AG04449 (cell line): ENCODE measurements at regions not wholly inside any gene's neighbourhood (a gene's known extent, or its start where the extent isn't known, plus 50 kb on each side); places are given as distances from the start of the nearest gene placed in this dataset.
"Not testable (repeated sequence)": the region's sequence is repeated elsewhere in the genome, so short reads cannot be mapped to it uniquely, and the experiment has no call there.

ENCODE experiments used
- CTCF ChIA-PET: fragments of 350-600 bp; formaldehyde crosslinking; extraction: SDS; loops from one replicate; lab custom pipeline; 2021; ENCODE audit warnings: antibody characterized with exemption; lab: Yijun Ruan, JAX
- POLR2A ChIA-PET: fragments of 400-600, 350-600 bp; formaldehyde crosslinking; extraction: SDS; loops from one replicate; lab custom pipeline; 2020; ENCODE audit warnings: antibody characterized with exemption, inconsistent platforms; lab: Yijun Ruan, JAX
- DNase-seq: peaks from one replicate; pipeline ENCODE4 v3.0.0-alpha.2; 2010; ENCODE audit warnings: low read depth, low spot score
- H3K4me3 ChIP-seq: 2 replicates; pipeline ENCODE4 v1.5.1; 2011; ENCODE audit warnings: low read depth, mild to moderate bottlenecking, control low read depth, low read length
- CTCF ChIP-seq: IDR thresholded peaks from one replicate; pipeline ENCODE4 v1.5.1; 2011; ENCODE audit warnings: mild to moderate bottlenecking, moderate library complexity, low read length, control low read depth, inconsistent platforms; ENCODE audit not compliant: insufficient read depth; ENCODE audit errors: missing control alignments

DNA sequence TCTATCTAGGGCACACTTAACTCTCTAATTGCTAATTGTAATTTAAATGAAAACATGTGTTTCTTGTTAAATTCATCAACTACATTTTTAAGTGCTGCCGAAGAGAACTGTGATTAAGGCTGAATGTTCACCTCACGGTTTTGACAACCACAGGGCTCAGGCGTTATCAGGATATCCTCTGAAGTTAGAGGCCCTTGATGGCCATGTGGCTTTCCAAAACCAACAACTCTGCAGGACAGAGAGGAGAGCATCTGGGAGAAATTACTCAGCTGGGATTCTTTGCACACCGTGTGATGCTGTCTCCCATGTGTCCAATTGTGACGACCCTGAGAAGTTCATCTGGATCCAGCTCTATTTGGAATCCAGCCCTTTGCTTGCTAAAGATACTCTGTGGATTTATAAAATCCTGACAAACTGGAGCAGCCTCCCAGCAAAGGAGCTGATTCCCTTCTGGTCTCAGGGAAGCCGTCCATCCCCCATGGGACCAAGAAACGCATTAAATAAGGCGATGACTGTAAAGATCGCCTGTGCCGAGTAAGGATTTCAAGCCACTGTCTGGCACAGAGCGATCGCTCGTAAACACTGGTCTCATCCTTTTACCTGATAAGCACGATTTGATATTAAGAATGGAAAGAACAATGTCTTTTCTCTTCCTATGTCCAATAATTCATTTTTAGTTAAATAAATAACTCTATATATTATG lies 401.1 kb downstream of the CD83 start:
- no peak for DNase-seq
- ChIA-PET POLR2A (no interaction called here), CTCF (no interaction called here)
- TF ChIP-seq CTCF: no peak
- H3K4me3 ChIP-seq: no peak overlapping the region

DNA sequence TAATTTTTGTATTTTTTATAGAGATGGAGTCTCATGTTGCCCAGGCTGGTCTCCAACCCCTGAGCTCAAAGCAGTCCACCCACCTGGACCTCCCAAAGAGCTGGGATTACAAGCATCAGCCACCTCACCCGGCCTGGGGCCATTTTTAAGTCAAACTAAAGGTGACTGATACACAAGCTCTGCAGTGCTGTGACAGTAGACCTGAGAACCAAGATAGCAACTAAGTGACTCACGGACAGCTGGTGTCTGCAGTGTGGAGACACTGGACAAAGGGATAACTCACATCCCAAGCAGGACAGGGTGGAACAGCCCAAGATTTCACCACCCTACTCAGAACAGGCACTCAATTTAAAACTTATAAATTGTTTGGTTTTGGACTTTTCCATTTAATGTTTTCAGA lies 402.5 kb downstream of the CD83 start:
- CTCF ChIA-PET: no interaction called here
- H3K4me3 ChIP-seq: no peak overlapping the region
- POLR2A ChIA-PET: no interaction called here
- DNase-seq: no peak
- no peak for TF ChIP-seq CTCF

DNA sequence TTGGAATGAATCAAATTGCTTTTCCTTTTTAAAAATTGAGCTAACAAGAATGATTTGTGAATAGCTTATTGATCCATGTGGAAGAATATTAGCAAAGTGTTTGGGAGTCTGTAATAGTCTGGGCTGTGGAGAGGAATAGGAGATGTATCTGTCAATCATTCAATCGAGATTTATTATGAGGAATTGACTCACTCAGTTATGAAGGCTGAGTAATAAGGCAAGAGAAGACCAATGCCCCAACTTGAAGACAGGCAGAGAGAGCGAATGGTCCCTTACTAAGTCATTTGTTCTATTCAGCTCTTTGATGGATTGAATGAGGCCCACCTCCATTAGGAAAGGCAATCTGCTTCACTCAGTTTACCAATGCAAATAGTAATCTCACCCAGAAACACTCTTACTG lies 403.0 kb downstream of the CD83 start:
- ChIA-PET CTCF (no interaction called here), POLR2A (no interaction called here)
- no peak for DNase-seq
- no peak for TF ChIP-seq CTCF
- no peak overlapping the region for H3K4me3 ChIP-seq

DNA sequence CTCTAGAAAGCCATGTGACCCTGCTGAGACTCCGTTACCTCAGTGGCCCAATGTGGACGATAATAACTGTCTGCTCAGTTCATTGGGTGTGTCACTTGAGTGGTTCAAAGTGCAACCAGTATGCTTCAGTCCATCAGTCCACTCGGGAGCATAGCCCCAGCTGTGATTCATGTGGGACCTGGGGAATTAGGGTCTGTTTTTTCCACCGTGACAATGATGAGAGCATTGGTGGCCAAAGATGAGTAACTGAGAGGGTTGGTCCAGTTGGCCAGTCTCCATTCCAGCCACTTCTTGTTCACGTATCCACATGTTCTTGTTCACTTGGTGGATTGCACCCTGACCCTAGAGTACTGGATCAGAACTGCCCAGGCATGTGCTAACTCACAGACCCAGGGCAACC lies 403.6 kb downstream of the CD83 start:
- ChIA-PET CTCF (no interaction called here), POLR2A (no interaction called here)
- no peak for DNase-seq
- no peak for TF ChIP-seq CTCF
- H3K4me3 ChIP-seq: no peak overlapping the region

- DNase-seq: not testable (repeated sequence)
Measured at GRCh38 chr6:14521861-14522260, 404.3 kb downstream of the CD83 start.

GRCh38 chr6:14524319-14524718 lies 406.7 kb downstream of the CD83 start:
- H3K4me3 ChIP-seq: no peak overlapping the region
- POLR2A ChIA-PET: no interaction called here
- CTCF ChIA-PET: no interaction called here
- peak; percentile 28 for DNase-seq
- TF ChIP-seq CTCF: no peak

More at GRCh38 chr6:14521861-14522260, 404.3 kb downstream of the CD83 start:
- H3K4me3 ChIP-seq, CTCF ChIA-PET, POLR2A ChIA-PET: not testable (repeated sequence)

DNA sequence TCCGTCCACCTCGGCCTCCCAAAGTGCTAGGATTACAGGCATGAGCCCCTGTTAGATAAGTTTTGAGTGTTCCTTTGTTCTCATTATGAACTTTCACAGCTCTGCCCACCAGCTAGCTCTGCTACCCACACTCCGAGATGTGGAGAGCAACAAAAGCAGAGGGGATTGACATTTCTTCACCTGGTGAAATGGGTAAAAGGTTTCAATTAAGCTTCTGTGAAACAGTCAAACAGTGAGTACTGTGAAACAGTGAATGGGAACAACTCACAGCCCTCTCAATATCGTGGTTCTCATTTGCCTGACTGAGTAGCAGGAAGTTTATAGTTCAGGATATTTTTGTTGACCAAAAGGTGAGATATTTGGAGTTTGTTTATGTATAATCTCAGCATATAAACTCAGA lies 412.8 kb downstream of the CD83 start:
- TF ChIP-seq CTCF: no peak
- H3K4me3 ChIP-seq: no peak overlapping the region
- ChIA-PET POLR2A (no interaction called here), CTCF (no interaction called here)
- no peak for DNase-seq
